CD4-positive, alpha-beta T cell treated with Interleukin-4 for 1 hour (primary cell): ENCODE measurements at regions not wholly inside any gene's neighbourhood (a gene's known extent, or its start where the extent isn't known, plus 50 kb on each side); places are given as distances from the start of the nearest gene placed in this dataset.

Experiments used
- DNase-seq, 2 donors: peaks; one replicate each; pipeline ENCODE4 v3.0.0-alpha.2; 2020 to 2022

GRCh38 chr5:165781738-165782137 is 2276.3 kb downstream of the MAT2B start:
- no peak for DNase-seq

GRCh38 chr5:165783024-165783423 is 2277.6 kb downstream of the MAT2B start:
- DNase-seq: no peak

- no peak for DNase-seq
Observed at GRCh38 chr5:165786073-165786472, 2280.7 kb downstream of the MAT2B start.

- DNase-seq: no peak
Observed at GRCh38 chr5:165795073-165795472, 2289.7 kb downstream of the MAT2B start.

GRCh38 chr5:165805756-165806155 is 2300.3 kb downstream of the MAT2B start:
- DNase-seq: no peak

- DNase-seq: no peak
Observed at GRCh38 chr5:165808335-165808734, 2302.9 kb downstream of the MAT2B start.

GRCh38 chr5:165809914-165810313 is 2304.5 kb downstream of the MAT2B start:
- DNase-seq: no peak

- DNase-seq: no peak
Observed at GRCh38 chr5:165829504-165829903, 2324.1 kb downstream of the MAT2B start.

GRCh38 chr5:165834891-165835290 is 2329.5 kb downstream of the MAT2B start:
- no peak for DNase-seq

GRCh38 chr5:165836046-165836445 is 2330.6 kb downstream of the MAT2B start:
- DNase-seq: no peak

GRCh38 chr5:165837286-165837685 is 2331.9 kb downstream of the MAT2B start:
- DNase-seq: no peak

- no peak for DNase-seq
Observed at GRCh38 chr5:165844571-165844970, 2339.2 kb downstream of the MAT2B start.

GRCh38 chr5:165858118-165858517 is 2352.7 kb downstream of the MAT2B start:
- DNase-seq: no peak

GRCh38 chr5:165859251-165859650 is 2353.8 kb downstream of the MAT2B start:
- no peak for DNase-seq

- DNase-seq: no peak
Observed at GRCh38 chr5:165863239-165863638, 2357.8 kb downstream of the MAT2B start.

- no peak for DNase-seq
Observed at GRCh38 chr5:165871291-165871690, 2365.9 kb downstream of the MAT2B start.

- no peak for DNase-seq
Observed at GRCh38 chr5:165874851-165875250, 2369.4 kb downstream of the MAT2B start.

GRCh38 chr5:165876538-165876937 is 2371.1 kb downstream of the MAT2B start:
- DNase-seq: no peak

GRCh38 chr5:165877475-165877874 is 2372.1 kb downstream of the MAT2B start:
- DNase-seq: no peak

GRCh38 chr5:165881259-165881658 is 2375.8 kb downstream of the MAT2B start:
- no peak for DNase-seq

GRCh38 chr5:165882099-165882498 is 2376.7 kb downstream of the MAT2B start:
- DNase-seq: no peak

GRCh38 chr5:165885623-165886350 is 2380.4 kb downstream of the MAT2B start:
- no peak for DNase-seq

GRCh38 chr5:165887147-165887546 is 2381.7 kb downstream of the MAT2B start:
- DNase-seq: no peak

GRCh38 chr5:165892383-165892782 is 2387.0 kb downstream of the MAT2B start:
- DNase-seq: no peak

- DNase-seq: no peak
Observed at GRCh38 chr5:165894916-165895315, 2389.5 kb downstream of the MAT2B start.
